K562 (cell line): ENCODE measurements at regions not wholly inside any gene's neighbourhood (a gene's known extent, or its start where the extent isn't known, plus 50 kb on each side); places are given as distances from the start of the nearest gene placed in this dataset.
A peak's percentile ranks its signal among the peaks of the same experiment; 100 is the strongest.

ENCODE experiments used
- CREM ChIP-seq: IDR thresholded peaks from 2 replicates; pipeline ENCODE4 v1.6.1; 2014; ENCODE audit warnings: antibody characterized with exemption, low read depth
- DPF2 ChIP-seq: fragments of 450-650 bp; IDR thresholded peaks from 2 replicates; pipeline ENCODE4 v1.6.1; 2016
- GATAD2A ChIP-seq: fragments of 450-650 bp; IDR thresholded peaks from 2 replicates; pipeline ENCODE4 v1.6.1; 2017
- HDAC3 ChIP-seq: fragments of 450-650 bp; IDR thresholded peaks from 2 replicates; pipeline ENCODE4 v1.6.1; 2018; ENCODE audit warnings: borderline replicate concordance, mild to moderate bottlenecking, moderate library complexity; ENCODE audit not compliant: partially characterized antibody
- JUNB ChIP-seq: fragments of 450-650 bp; formaldehyde crosslinking; conservative IDR thresholded peaks from 2 replicates; pipeline ENCODE4 v1.4.0; 2020; ENCODE audit warnings: mild to moderate bottlenecking
- MAFF ChIP-seq: IDR thresholded peaks from 2 replicates; pipeline ENCODE4 v1.6.1; 2012; ENCODE audit warnings: low read length, improper control_type of control experiment
- MAFG ChIP-seq: fragments of 450-650 bp; conservative IDR thresholded peaks from 2 replicates; pipeline ENCODE4 v1.6.1; 2016; ENCODE audit warnings: missing genetic modification characterization, missing compliant biosample characterization
- MBD2 ChIP-seq: sonication (generic); IDR thresholded peaks from 2 replicates; pipeline ENCODE4 v1.6.1; 2016; ENCODE audit warnings: low read depth, borderline replicate concordance
- MTA2 ChIP-seq: fragments of 450-650 bp; IDR thresholded peaks from 2 replicates; pipeline ENCODE4 v1.6.1; 2016; ENCODE audit warnings: low read depth
- PRDM10 ChIP-seq: fragments of 450-650 bp; IDR thresholded peaks from 2 replicates; pipeline ENCODE4 v1.6.1; 2018; ENCODE audit not compliant: partially characterized antibody
- RBM22 ChIP-seq: fragments of 200-400 bp; formaldehyde crosslinking; IDR thresholded peaks from 2 replicates; pipeline ENCODE4 v1.6.1; 2018; ENCODE audit warnings: low read length, low read depth; ENCODE audit not compliant: poor library complexity, severe bottlenecking
- SMAD4 ChIP-seq: fragments of 250-450 bp; sonication (Bioruptor Pico); conservative IDR thresholded peaks from 2 replicates; pipeline ENCODE4 v1.8.0; 2021; ENCODE audit warnings: inconsistent platforms, mild to moderate bottlenecking, moderate library complexity
- SMARCE1 ChIP-seq: fragments of 450-650 bp; IDR thresholded peaks from 2 replicates; pipeline ENCODE4 v1.7.1; 2016; ENCODE audit warnings: mild to moderate bottlenecking
- SRSF7 ChIP-seq: fragments of 200-400 bp; formaldehyde crosslinking; optimal IDR thresholded peaks from 2 replicates; pipeline ENCODE3; 2017; ENCODE audit warnings: mild to moderate bottlenecking, low read depth, low read length
- SUPT5H ChIP-seq: fragments of 450-650 bp; IDR thresholded peaks from 2 replicates; pipeline ENCODE4 v1.6.1; 2016
- TCF3 ChIP-seq: sonication (generic); formaldehyde crosslinking; IDR thresholded peaks from 2 replicates; pipeline ENCODE4 v1.4.0; 2020; ENCODE audit warnings: mild to moderate bottlenecking, missing genetic modification reagents
- VEZF1 ChIP-seq: fragments of 200-800 bp; sonication (Bioruptor generic); IDR thresholded peaks from 2 replicates; pipeline ENCODE4 v1.6.1; 2017; ENCODE audit warnings: missing genetic modification characterization, missing compliant biosample characterization
- ZNF197 ChIP-seq: fragments of 200-800 bp; sonication (Bioruptor generic); IDR thresholded peaks from 2 replicates; pipeline ENCODE4 v1.6.1; 2016; ENCODE audit warnings: low read depth, missing genetic modification characterization, missing compliant biosample characterization
- TF ChIP-seq, protein P1 (sequence below): fragments of 250-450 bp; sonication (Bioruptor Pico); IDR thresholded peaks from 2 replicates; pipeline ENCODE4 v1.6.1; 2021; ENCODE audit warnings: mild to moderate bottlenecking
- TF ChIP-seq, protein P2 (sequence below), 2 experiments: fragments of 450-650 bp in 1 of 2; IDR thresholded peaks; 2 replicates each; pipeline ENCODE4 v1.6.1; 2011 to 2017; ENCODE audit warnings: low read depth in 2 of 2, antibody characterized with exemption in 1 of 2, borderline replicate concordance in 1 of 2, low read length in 1 of 2, mild to moderate bottlenecking in 1 of 2, mixed read lengths in 1 of 2; ENCODE audit not compliant: control insufficient read depth in 1 of 2

DNA sequence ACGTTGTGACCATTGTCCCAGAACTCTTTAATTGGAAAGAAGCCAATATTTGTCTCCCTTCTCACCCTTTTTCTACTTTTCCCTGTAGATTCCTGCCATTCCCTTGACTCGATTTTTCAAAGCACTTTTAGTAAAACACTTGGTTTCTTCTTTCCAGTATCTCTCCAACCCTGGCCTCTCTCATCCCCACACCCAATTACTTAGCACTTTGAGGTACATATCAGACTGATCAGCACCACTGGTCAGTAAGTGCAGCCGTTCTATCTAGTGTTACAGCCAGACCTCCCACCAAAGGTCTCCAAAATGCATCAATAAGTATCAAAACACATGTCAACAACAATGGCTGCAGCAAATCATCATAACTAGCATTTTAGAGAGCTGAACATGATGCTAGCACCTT is 141.9 kb downstream of the BTG1 start (continued):
- no peak for TF ChIP-seq SRSF7
- TF ChIP-seq HDAC3 = peak; percentile 67
- peak; percentile 43; the same call in 1 of the 2 replicates for TF ChIP-seq CREM
- 0 out of 2 replicates have a peak, but pooled peaks have one; percentile 49 for TF ChIP-seq GATAD2A
- TF ChIP-seq TCF3 (CRISPR knock-in tag) = peak; percentile 88
- TF ChIP-seq SUPT5H = no peak
- TF ChIP-seq, protein P1, sequence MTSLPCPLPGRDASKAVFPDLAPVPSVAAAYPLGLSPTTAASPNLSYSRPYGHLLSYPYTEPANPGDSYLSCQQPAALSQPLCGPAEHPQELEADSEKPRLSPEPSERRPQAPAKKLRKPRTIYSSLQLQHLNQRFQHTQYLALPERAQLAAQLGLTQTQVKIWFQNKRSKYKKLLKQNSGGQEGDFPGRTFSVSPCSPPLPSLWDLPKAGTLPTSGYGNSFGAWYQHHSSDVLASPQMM (CRISPR knock-in tag) = no peak
- no peak for TF ChIP-seq JUNB (CRISPR knock-in tag)
- TF ChIP-seq MAFF = peak; percentile 26; the same call in 1 of the 2 replicates
- TF ChIP-seq, protein P2, sequence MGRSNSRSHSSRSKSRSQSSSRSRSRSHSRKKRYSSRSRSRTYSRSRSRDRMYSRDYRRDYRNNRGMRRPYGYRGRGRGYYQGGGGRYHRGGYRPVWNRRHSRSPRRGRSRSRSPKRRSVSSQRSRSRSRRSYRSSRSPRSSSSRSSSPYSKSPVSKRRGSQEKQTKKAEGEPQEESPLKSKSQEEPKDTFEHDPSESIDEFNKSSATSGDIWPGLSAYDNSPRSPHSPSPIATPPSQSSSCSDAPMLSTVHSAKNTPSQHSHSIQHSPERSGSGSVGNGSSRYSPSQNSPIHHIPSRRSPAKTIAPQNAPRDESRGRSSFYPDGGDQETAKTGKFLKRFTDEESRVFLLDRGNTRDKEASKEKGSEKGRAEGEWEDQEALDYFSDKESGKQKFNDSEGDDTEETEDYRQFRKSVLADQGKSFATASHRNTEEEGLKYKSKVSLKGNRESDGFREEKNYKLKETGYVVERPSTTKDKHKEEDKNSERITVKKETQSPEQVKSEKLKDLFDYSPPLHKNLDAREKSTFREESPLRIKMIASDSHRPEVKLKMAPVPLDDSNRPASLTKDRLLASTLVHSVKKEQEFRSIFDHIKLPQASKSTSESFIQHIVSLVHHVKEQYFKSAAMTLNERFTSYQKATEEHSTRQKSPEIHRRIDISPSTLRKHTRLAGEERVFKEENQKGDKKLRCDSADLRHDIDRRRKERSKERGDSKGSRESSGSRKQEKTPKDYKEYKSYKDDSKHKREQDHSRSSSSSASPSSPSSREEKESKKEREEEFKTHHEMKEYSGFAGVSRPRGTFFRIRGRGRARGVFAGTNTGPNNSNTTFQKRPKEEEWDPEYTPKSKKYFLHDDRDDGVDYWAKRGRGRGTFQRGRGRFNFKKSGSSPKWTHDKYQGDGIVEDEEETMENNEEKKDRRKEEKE (IDR thresholded peaks at IDR 0.05; ENCODE audit: borderline replicate concordance in 1 of 2, control insufficient read depth in 1 of 2, low read depth in 2 of 2, low read length in 1 of 2) = no peak
- TF ChIP-seq RBM22 = no peak
- peak; percentile 47 for TF ChIP-seq MAFG
- peak; percentile 74 for TF ChIP-seq MTA2
- peak; percentile 70; the same call in 1 of the 2 replicates for TF ChIP-seq SMARCE1
- peak; percentile 60 for TF ChIP-seq MBD2
- TF ChIP-seq DPF2 = peak; percentile 94
- TF ChIP-seq ZNF197 (CRISPR knock-in tag) = no peak
- TF ChIP-seq PRDM10 = peak; percentile 65
- TF ChIP-seq VEZF1 (CRISPR knock-in tag) = no peak; the same call in 1 of the 2 replicates
- no peak for TF ChIP-seq SMAD4 (CRISPR knock-in tag)
